IMR-90 (cell line): ENCODE measurements at regions not wholly inside any gene's neighbourhood (a gene's known extent, or its start where the extent isn't known, plus 50 kb on each side); places are given as distances from the start of the nearest gene placed in this dataset.

Source experiments
- ATAC-seq: fragments of 200-7000 bp; cut with Tn5 transposase; 2 replicates; pipeline ENCODE4 v1.9.1; 2020; ENCODE audit warnings: low read depth, mild to moderate bottlenecking, moderate library complexity
- BruUV-seq: library from RNA; stranded (reverse); fragments of 400-500 nt; replicated peaks from 2 replicates; lab custom pipeline; 2021; lab: Mats Ljungman, UMichigan
- CTCF ChIA-PET: fragments of 300-600 bp; formaldehyde crosslinking; extraction: SDS; loops from one replicate; lab custom pipeline; 2021; ENCODE audit warnings: antibody characterized with exemption; lab: Yijun Ruan, JAX
- POLR2A ChIA-PET: fragments of 300-600 bp; sonication (Branson Sonifier 250); formaldehyde crosslinking; loops from one replicate; lab custom pipeline; 2022; ENCODE audit warnings: antibody characterized with exemption; ENCODE audit not compliant: unreplicated experiment; lab: Charles Lee
- DNase-seq: peaks from one replicate; pipeline ENCODE4 v3.0.0; 2013
- H2AFZ ChIP-seq: replicated peaks from 2 replicates; pipeline ENCODE3; 2013; ENCODE audit warnings: low read length, mild to moderate bottlenecking; ENCODE audit not compliant: poor library complexity
- H2AK5ac ChIP-seq: 2 replicates; pipeline ENCODE4 v1.6.1; 2013; ENCODE audit warnings: low read depth, low read length, inconsistent platforms
- H2AK9ac ChIP-seq: replicated peaks from 2 replicates; pipeline ENCODE3; 2013; ENCODE audit warnings: mild to moderate bottlenecking, low read depth, low read length, moderate library complexity; ENCODE audit not compliant: poor library complexity
- H2BK120ac ChIP-seq: 2 replicates; pipeline ENCODE4 v1.6.1; 2013; ENCODE audit warnings: low read depth, low read length, inconsistent platforms
- H2BK15ac ChIP-seq: 3 replicates; pipeline ENCODE4 v1.6.1; 2013; ENCODE audit warnings: low read depth, low read length, inconsistent platforms
- H2BK20ac ChIP-seq: 2 replicates; pipeline ENCODE4 v1.6.1; 2013; ENCODE audit warnings: low read depth, mild to moderate bottlenecking, inconsistent platforms, low read length, moderate library complexity
- H2BK5ac ChIP-seq: 2 replicates; pipeline ENCODE4 v1.6.1; 2013; ENCODE audit warnings: mild to moderate bottlenecking, low read depth, low read length, inconsistent platforms; ENCODE audit not compliant: poor library complexity, severe bottlenecking
- H3K14ac ChIP-seq: replicated peaks from 2 replicates; pipeline ENCODE4 v1.6.1; 2013; ENCODE audit warnings: low read depth, low read length, inconsistent platforms
- H3K18ac ChIP-seq: 2 replicates; pipeline ENCODE4 v1.6.1; 2013; ENCODE audit warnings: low read depth, low read length, control low read depth
- H3K23ac ChIP-seq: 2 replicates; pipeline ENCODE4 v1.6.1; 2013; ENCODE audit warnings: low read depth, low read length, inconsistent platforms
- H3K27ac ChIP-seq: 2 replicates; pipeline ENCODE4 v1.5.1; 2013; ENCODE audit warnings: mild to moderate bottlenecking, control low read depth, low read length; ENCODE audit not compliant: insufficient read depth
- H3K27me3 ChIP-seq: 2 replicates; pipeline ENCODE4 v1.6.1; 2013; ENCODE audit warnings: low read length; ENCODE audit not compliant: control insufficient read depth, insufficient read depth
- H3K36me3 ChIP-seq: 2 replicates; pipeline ENCODE4 v1.6.1; 2013; ENCODE audit warnings: low read length, mixed read lengths; ENCODE audit not compliant: control insufficient read depth, insufficient read depth
- H3K4ac ChIP-seq: 2 replicates; pipeline ENCODE4 v1.6.1; 2013; ENCODE audit warnings: low read depth, low read length, inconsistent platforms
- H3K4me1 ChIP-seq: 2 replicates; pipeline ENCODE4 v1.6.1; 2013; ENCODE audit warnings: low read length, mixed read lengths; ENCODE audit not compliant: control insufficient read depth, insufficient read depth
- H3K4me2 ChIP-seq: 2 replicates; pipeline ENCODE4 v1.6.1; 2013; ENCODE audit warnings: low read depth, mild to moderate bottlenecking, control low read depth, low read length, moderate library complexity
- H3K4me3 ChIP-seq: 2 replicates; pipeline ENCODE4 v1.5.1; 2013; ENCODE audit warnings: low read depth, mild to moderate bottlenecking, control low read depth, low read length, moderate library complexity; ENCODE audit not compliant: insufficient read depth
- H3K56ac ChIP-seq: 2 replicates; pipeline ENCODE4 v1.6.1; 2013; ENCODE audit warnings: low read length, inconsistent platforms; ENCODE audit not compliant: insufficient read depth; ENCODE audit errors: extremely low read depth
- H3K79me1 ChIP-seq, 2 experiments: 2 replicates each; pipeline ENCODE4 v1.6.1; 2013; ENCODE audit warnings: low read length in 2 of 2, inconsistent platforms in 1 of 2, low read depth in 1 of 2
- H3K9ac ChIP-seq: 2 replicates; pipeline ENCODE4 v1.6.1; 2013; ENCODE audit warnings: low read depth, low read length, control low read depth
- H3K9me1 ChIP-seq: 2 replicates; pipeline ENCODE4 v1.6.1; 2013; ENCODE audit warnings: low read length, inconsistent platforms; ENCODE audit not compliant: insufficient read depth
- H3K9me3 ChIP-seq: 2 replicates; pipeline ENCODE4 v1.6.1; 2013; ENCODE audit warnings: low read length; ENCODE audit not compliant: control insufficient read depth, insufficient read depth
- H4K20me1 ChIP-seq: 2 replicates; pipeline ENCODE4 v1.6.1; 2013; ENCODE audit warnings: low read length, inconsistent platforms; ENCODE audit not compliant: insufficient read depth
- H4K5ac ChIP-seq: 2 replicates; pipeline ENCODE4 v1.6.1; 2013; ENCODE audit warnings: mild to moderate bottlenecking, low read depth, low read length, control low read depth
- H4K8ac ChIP-seq, 2 experiments: 2 replicates each; pipeline ENCODE4 v1.6.1; 2013; ENCODE audit warnings: low read depth in 2 of 2, low read length in 2 of 2, control low read depth in 1 of 2, inconsistent platforms in 1 of 2
- H4K91ac ChIP-seq: 2 replicates; pipeline ENCODE4 v1.6.1; 2013; ENCODE audit warnings: low read depth, low read length, inconsistent platforms; ENCODE audit not compliant: insufficient read depth
- BHLHE40 ChIP-seq: fragments of 150-350 bp; IDR thresholded peaks from 2 replicates; pipeline ENCODE4 v1.6.1; 2016; ENCODE audit warnings: mild to moderate bottlenecking, low read depth, low read length
- CEBPB ChIP-seq: IDR thresholded peaks from 2 replicates; pipeline ENCODE4 v1.6.1; 2012; ENCODE audit warnings: low read depth, low read length, improper control_type of control experiment
- FOS ChIP-seq: fragments of 150-350 bp; IDR thresholded peaks from 2 replicates; pipeline ENCODE4 v1.6.1; 2016; ENCODE audit warnings: low read depth, low read length
- SMC3 ChIP-seq: fragments of 150-350 bp; IDR thresholded peaks from 2 replicates; pipeline ENCODE4 v1.6.1; 2016; ENCODE audit warnings: low read depth, mild to moderate bottlenecking, antibody characterized with exemption, low read length, moderate library complexity
- dilution Hi-C: fragments of 300-500 bp; cut with HindIII; formaldehyde crosslinking; loops from one replicate; pipeline ENCODE4 v1.14.3; 2018; ENCODE audit warnings: low sequenced_read_pairs; ENCODE audit not compliant: unreplicated experiment
- in situ Hi-C: fragments of 300-500 bp; cut with MboI; formaldehyde crosslinking; loops from 3 replicates; pipeline ENCODE4 v1.14.3; 2019; ENCODE audit warnings: low sequenced_read_pairs, inconsistent platforms, mixed read lengths
- intact Hi-C: fragments of 100-400 bp; cut with micrococcal nuclease; formaldehyde crosslinking; loops from 2 replicates; pipeline ENCODE4 v1.10.0; 2022

DNA sequence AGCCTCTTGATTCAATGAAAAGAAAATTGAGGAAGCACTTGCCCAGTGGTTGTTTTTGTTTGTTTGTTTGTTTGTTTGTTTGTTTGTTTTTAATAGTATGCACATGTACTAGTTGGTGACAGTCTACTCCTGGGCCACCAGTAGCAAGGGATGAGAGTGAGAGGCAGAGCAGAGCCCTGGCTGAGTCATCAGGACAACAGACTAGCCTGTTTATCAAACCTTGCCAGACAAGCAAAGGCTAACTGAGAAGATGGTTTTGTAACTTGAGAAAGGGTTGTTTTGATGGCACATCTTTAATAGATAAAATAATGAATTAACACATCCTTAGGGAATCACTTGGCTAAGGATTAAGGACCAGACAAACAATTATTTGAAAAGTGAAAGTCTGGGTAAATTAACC, 78.1 kb downstream of the INHBA start:
- Histone ChIP-seq H4K5ac (no peak overlapping the region), H2BK5ac (no peak overlapping the region), H4K20me1 (no peaks in the 10 kb centered on the region), H3K18ac (no peak overlapping the region), H4K8ac (no peak overlapping the region), H3K14ac (no peak overlapping the region), H3K4me3 (no peak overlapping the region), H3K27me3 (no peaks in the 10 kb centered on the region), H3K23ac (no peak overlapping the region), H2AK9ac (no peak overlapping the region), H3K9ac (no peak overlapping the region), H3K9me1 (no peaks in the 10 kb centered on the region), H3K4me1 (no peaks in the 10 kb centered on the region; the same call in 1 of the 2 replicates), H3K4ac (no peak overlapping the region), H3K9me3 (no peaks in the 10 kb centered on the region), H3K56ac (no peak overlapping the region), H3K27ac (no peak overlapping the region), H3K4me2 (no peak overlapping the region), H2BK120ac (no peak overlapping the region), H3K36me3 (no peaks in the 10 kb centered on the region), H2BK20ac (no peak overlapping the region), H2AFZ (no peak overlapping the region), H2BK15ac (no peak overlapping the region), H2AK5ac (no peak overlapping the region), H4K91ac (no peak overlapping the region), H3K79me1 (peaks cover 0 to 3% of the 10 kb centered on the region in 2 experiments; a peak in 1 of 4 replicates)
- dilution Hi-C loops (no loop called here), in situ Hi-C loops (no loop called here), intact Hi-C loops (no loop called here)
- ChIA-PET CTCF (interaction anchor here (0.6 kb wide), 1 partner anchor 42 kb away, joined by 3 read pairs; no protein-coding TSS in a partner anchor), POLR2A (no interaction called here)
- peak; percentile 69 for DNase-seq
- peak; percentile 90 for ATAC-seq
- TF ChIP-seq CEBPB, result no peak
- TF ChIP-seq FOS, result peak; percentile 54; the same call in 1 of the 2 replicates
- no peak for TF ChIP-seq SMC3
- TF ChIP-seq BHLHE40, result 0 out of 2 replicates have a peak, but pooled peaks have one; percentile 5
- BruUV-seq, result no TSS peak
